ENCODE measurements at regions not wholly inside any gene's neighbourhood (a gene's known extent, or its start where the extent isn't known, plus 50 kb on each side); places are given as distances from the start of the nearest gene placed in this dataset.

DNA sequence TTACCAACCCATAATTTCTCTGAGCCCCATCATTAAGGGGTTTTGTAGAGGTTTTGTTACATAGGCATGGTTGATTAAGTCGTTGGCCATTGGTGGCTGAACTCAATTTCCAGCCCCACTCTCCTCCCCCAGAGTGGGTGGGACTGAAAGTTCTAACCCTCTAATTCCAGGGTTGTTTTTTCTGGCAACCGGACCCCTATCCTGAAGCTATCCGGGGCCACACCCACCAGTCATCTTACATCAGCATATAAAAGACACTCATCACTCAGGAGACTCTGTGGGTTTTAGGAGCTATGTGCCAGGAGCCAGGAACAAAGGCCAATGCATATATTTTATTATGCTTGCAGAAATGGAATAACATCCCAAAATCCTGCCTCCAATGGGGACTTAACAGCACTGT, 186.0 kb downstream of the NXNL2 start:
- Mint-ChIP-seq H3K4me3 (no peak overlapping the region), H3K36me3 (ENCODE audit: low read depth) (no peaks in the 10 kb centered on the region), H3K4me1 (no peaks in the 10 kb centered on the region), H3K27me3 (peaks cover 3% of the 10 kb centered on the region), H3K27ac (no peak overlapping the region), H3K9me3 (no peaks in the 10 kb centered on the region)
- POLR2A ChIA-PET: no interaction called here
- CTCF ChIA-PET: no interaction called here
- DNase-seq: no peak

DNA sequence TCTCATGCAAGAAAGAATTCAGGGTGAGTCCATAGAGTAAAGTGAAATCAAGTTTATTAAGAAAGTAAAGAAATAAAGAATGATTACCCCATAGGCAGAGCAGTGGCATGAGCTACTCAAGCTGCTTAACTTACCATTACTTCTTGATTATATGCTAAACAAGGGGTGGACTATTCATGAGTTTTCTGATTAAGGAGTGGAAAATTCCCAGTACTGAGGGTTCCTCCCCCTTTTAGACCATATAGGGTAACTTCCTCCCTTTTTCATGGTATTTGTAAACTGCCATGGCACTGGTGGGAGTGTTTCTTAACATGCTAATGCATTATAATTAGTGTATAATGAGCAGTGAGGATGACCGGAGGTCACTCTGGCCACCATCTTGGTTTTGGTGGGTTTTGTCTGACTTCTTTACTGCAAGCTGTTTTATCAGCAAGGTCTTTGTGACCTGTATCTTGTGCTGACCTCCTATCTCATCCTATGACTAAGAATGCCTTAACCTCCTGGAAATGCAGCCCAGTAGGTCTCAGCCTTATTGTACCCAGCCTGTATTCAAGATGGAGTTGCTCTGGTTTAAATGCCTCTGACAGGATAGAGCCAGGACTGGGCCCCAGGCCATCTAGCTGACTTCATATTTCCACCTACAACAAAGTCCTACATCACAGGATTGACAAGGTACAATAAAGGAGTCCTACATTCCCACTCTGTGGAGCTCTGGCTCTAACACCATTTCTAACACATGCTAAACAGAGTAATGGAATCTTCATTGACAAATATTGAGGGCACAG, 186.7 kb downstream of the NXNL2 start:
- ChIA-PET CTCF (no interaction called here), POLR2A (no interaction called here)
- Mint-ChIP-seq H3K27ac (no peak overlapping the region), H3K4me3 (no peak overlapping the region), H3K36me3 (ENCODE audit: low read depth) (no peaks in the 10 kb centered on the region), H3K4me1 (no peaks in the 10 kb centered on the region), H3K9me3 (no peaks in the 10 kb centered on the region), H3K27me3 (peaks cover 3% of the 10 kb centered on the region)
- DNase-seq: no peak

DNA sequence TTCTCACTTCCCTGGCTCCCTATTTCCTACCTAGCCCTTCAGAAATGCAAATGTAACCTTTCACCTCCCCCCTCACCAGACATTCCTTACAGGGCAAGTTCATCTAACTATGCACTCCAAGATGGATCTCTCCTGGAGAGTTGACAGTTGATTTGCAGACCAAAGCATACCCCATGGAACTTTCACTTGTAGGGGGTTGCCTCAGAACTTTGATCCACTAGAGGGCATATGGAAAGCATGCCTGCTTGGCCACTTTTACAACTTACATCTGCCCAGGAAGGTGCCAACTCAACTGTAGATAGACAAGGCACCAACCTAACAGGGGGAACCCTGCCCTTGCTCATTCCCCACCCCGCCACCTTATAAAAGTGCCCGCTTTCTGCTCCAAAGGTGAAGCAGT, 187.8 kb downstream of the NXNL2 start:
- Mint-ChIP-seq H3K4me1 (no peaks in the 10 kb centered on the region), H3K4me3 (no peak overlapping the region), H3K27me3 (peaks cover 3% of the 10 kb centered on the region), H3K36me3 (ENCODE audit: low read depth) (no peaks in the 10 kb centered on the region), H3K27ac (no peak overlapping the region), H3K9me3 (no peaks in the 10 kb centered on the region)
- DNase-seq: no peak
- CTCF ChIA-PET: no interaction called here
- POLR2A ChIA-PET: no interaction called here

DNA sequence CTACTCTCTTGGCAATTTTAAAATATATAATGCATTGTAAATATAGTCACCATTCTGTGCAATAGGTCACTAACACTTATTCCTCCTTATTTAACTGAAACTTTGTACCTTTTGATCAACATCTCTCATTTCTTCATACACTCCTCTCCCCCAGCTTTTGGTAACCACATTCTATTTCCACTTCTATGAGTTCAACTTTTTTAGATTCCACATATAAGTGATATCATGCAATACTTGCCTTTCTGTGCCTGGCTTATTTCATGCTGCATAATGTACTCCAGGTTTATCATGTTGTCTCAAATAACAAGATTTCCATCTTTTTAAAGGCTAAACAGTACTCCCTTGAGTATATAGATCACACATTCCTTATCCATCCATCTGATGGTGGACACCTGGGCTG, 188.8 kb downstream of the NXNL2 start:
- ChIA-PET CTCF (no interaction called here), POLR2A (no interaction called here)
- Mint-ChIP-seq H3K4me3 (no peak overlapping the region), H3K27me3 (peaks cover 3% of the 10 kb centered on the region), H3K4me1 (no peaks in the 10 kb centered on the region), H3K36me3 (ENCODE audit: low read depth) (no peaks in the 10 kb centered on the region), H3K9me3 (no peaks in the 10 kb centered on the region), H3K27ac (no peak overlapping the region)
- no peak for DNase-seq

DNA sequence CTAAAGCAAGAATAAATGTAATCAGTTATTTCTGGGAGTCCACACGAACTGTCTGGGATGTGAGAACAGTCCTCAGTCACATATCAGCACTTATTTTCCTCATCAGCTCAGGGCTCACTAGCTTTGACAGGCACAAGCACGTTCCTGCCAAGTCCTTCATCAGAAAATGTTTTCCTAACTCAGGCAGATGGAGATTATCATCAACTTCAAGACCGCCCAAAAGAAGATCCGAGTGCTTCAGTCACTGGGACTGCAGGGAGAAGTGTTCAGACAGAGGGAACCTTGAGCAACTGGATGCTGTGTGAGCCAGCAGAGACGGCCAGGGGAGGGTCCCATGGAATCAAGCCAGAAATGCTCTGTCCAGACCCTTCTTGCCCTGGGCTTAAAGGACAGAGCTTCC, 189.4 kb downstream of the NXNL2 start:
- Mint-ChIP-seq H3K27me3 (peaks cover 3% of the 10 kb centered on the region), H3K27ac (no peak overlapping the region), H3K4me1 (no peaks in the 10 kb centered on the region), H3K4me3 (no peak overlapping the region), H3K9me3 (no peaks in the 10 kb centered on the region), H3K36me3 (ENCODE audit: low read depth) (no peaks in the 10 kb centered on the region)
- ChIA-PET CTCF (no interaction called here), POLR2A (no interaction called here)
- no peak for DNase-seq

DNA sequence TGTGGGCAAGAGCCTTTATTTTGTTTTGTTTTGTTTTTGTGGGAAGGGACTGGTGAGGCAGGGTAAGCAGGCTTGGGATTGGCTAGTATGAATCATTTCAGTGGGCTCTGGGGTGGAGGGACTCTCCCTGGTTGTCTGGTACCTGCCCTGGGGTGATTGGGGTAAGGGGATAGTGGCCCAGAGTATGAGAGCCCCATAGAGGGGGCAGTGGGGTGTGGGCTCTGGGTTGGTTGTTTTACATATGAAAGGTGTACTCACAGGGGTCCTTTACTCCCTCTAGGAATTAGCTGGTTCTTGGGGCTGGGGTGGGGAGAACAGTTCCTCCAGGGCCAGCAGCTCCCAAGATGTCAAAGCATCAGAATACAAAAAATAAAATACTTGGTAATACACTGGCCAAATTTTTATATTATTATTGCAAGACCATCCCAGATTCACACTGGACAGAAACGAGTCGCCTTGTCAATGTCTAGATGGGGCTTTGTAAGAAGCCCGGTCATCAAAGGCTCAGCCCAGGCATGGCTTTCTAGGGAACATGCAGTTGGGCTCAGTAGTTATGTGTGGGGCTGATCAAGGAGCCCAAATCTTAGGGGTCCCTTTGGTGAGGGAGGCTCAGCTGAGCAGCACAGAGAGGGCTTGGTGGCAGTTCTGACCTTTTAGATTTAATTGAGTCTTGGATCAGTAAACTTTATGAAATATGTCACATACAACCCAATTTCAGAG, 190.5 kb downstream of the NXNL2 start:
- no peak for DNase-seq
- H3K9me3 Mint-ChIP-seq: no peaks in the 10 kb centered on the region
- H3K27ac Mint-ChIP-seq: no peak overlapping the region
- POLR2A ChIA-PET: no interaction called here
- no peaks in the 10 kb centered on the region for H3K36me3 Mint-ChIP-seq (ENCODE audit: low read depth)
- H3K4me1 Mint-ChIP-seq: no peaks in the 10 kb centered on the region
- peaks cover 3% of the 10 kb centered on the region for H3K27me3 Mint-ChIP-seq
- CTCF ChIA-PET: no interaction called here
- H3K4me3 Mint-ChIP-seq: no peak overlapping the region

DNA sequence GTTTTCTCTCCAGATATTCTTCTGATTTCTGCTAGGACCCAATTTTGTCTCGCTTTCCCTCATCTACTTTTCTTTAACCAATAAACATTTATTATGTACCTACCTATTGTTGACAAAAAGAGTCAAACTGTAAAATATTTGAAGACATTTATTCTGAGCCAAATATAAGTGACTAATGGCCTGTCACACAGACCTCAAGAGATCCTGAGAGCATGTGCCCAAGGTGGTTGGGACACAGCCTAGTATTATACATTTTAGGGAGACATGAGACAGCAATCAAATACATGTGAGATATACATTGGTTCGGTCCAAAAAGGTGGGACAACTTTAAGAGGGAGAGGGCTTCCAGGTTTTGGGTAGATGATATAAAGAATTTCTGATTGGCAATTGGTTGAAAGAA, 191.8 kb downstream of the NXNL2 start:
- Mint-ChIP-seq H3K27me3 (peaks cover 3% of the 10 kb centered on the region), H3K4me1 (no peaks in the 10 kb centered on the region), H3K4me3 (no peak overlapping the region), H3K27ac (no peak overlapping the region), H3K9me3 (no peaks in the 10 kb centered on the region), H3K36me3 (ENCODE audit: low read depth) (no peaks in the 10 kb centered on the region)
- CTCF ChIA-PET: no interaction called here
- POLR2A ChIA-PET: no interaction called here
- DNase-seq: no peak

DNA sequence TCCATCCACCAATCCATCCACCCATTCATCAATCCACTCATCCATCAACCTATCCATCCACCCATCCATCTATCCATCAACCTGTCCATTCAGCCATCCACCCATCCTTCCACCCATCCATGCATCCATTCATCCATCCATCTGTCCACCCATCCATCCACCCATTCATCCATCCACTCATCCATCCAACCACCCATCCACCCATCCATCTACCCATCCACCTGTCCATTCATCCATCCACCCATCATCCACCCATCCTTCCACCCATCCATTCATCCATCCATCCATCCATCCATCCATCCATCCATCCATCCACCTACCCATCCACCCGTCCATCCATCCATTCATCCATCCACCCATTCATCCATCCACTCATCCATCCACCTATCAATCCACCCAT, 195.8 kb downstream of the NXNL2 start:
- no peak overlapping the region for H3K4me3 Mint-ChIP-seq
- no peaks in the 10 kb centered on the region for H3K4me1 Mint-ChIP-seq
- no peak for DNase-seq
- H3K9me3 Mint-ChIP-seq: no peaks in the 10 kb centered on the region
- H3K36me3 Mint-ChIP-seq (ENCODE audit: low read depth): no peaks in the 10 kb centered on the region
- CTCF ChIA-PET: no interaction called here
- POLR2A ChIA-PET: no interaction called here
- H3K27ac Mint-ChIP-seq: no peak overlapping the region
- H3K27me3 Mint-ChIP-seq: no peaks in the 10 kb centered on the region

DNA sequence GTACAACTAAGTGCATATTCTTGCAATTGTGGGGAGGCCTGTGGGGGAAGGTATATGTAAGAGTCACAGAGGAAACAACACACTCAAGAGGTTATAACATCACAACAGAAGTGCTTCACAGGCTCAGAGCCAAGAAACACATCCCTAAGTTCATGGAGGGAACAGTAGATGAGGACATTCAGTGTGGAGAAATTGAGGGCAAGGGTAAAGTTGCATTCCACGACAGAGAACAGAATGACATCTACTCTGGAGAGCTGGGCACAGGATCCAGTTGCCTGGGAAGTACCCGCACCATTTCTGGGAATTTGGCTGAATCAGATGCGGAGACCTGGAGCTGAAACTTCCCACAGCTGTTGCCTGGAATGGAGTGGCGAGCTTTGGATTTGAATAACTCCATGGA, 197.2 kb downstream of the NXNL2 start:
- H3K27me3 Mint-ChIP-seq: peaks cover 3% of the 10 kb centered on the region
- no peak for DNase-seq
- ChIA-PET POLR2A (no interaction called here), CTCF (no interaction called here)
- no peaks in the 10 kb centered on the region for H3K36me3 Mint-ChIP-seq (ENCODE audit: low read depth)
- no peak overlapping the region for H3K4me3 Mint-ChIP-seq
- no peaks in the 10 kb centered on the region for H3K9me3 Mint-ChIP-seq
- no peaks in the 10 kb centered on the region for H3K4me1 Mint-ChIP-seq
- H3K27ac Mint-ChIP-seq: no peak overlapping the region

DNA sequence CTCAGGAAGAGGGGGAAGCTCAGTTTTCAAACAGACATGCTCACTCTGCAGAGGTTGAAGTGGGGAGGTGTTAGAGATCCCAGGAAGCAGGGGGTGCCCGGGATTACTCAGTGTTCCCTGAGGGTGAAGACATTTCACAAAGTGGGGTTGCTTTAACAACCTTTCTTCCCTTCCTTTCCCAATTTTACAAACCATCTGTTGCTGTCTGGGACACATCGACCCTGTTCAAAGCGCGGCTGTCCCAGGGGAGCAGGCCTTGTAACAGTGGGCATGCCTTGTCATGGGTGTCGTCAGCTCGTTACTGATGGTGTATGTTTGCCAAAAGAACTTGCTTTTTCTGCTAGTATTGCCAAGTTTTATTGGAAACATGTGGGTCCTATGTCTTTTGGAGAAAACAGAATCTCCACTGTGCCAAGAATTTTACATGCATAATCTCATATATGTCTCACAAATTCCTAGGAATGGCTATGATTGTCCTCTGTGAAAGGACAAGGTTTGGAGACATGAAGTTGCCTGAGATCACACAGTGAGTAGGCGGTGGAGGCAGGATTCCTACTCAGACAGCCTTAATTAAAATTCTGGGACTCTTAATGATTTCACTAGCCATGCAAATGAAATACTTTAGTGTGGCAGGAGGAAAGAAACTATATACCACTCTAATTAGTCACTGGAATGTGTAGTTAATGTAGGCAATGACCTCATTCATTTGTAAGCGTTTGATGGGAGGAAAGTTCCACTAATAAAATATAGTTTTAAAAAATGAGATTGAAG, 198.9 kb downstream of the NXNL2 start:
- Mint-ChIP-seq H3K4me3 (no peak overlapping the region), H3K27me3 (peaks cover 3% of the 10 kb centered on the region), H3K4me1 (no peaks in the 10 kb centered on the region), H3K27ac (no peak overlapping the region), H3K9me3 (no peaks in the 10 kb centered on the region), H3K36me3 (ENCODE audit: low read depth) (no peaks in the 10 kb centered on the region)
- ChIA-PET CTCF (no interaction called here), POLR2A (no interaction called here)
- DNase-seq: no peak

DNA sequence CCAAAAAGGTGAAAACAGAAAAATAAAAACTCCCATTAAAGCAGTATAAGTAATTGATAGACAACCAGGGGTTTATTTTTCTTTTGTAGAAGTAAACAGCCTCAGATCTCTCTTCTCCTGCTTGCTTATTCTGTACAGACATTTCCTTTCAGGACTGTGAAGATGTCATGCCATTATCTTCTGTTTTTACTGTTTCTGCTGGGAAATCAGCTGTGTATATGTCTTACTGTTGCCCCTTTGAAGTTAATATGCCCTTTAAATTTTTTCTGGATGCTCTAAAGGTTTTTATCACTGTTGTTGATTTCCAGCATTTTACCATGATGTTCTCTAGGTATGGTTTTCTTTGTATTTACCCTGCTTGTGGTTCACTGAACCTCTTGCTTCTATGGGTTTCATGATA, 199.5 kb downstream of the NXNL2 start:
- Mint-ChIP-seq H3K36me3 (ENCODE audit: low read depth) (no peaks in the 10 kb centered on the region), H3K4me3 (no peak overlapping the region), H3K27ac (no peak overlapping the region), H3K27me3 (peaks cover 5% of the 10 kb centered on the region), H3K4me1 (no peaks in the 10 kb centered on the region), H3K9me3 (no peaks in the 10 kb centered on the region)
- ChIA-PET CTCF (no interaction called here), POLR2A (no interaction called here)
- DNase-seq: no peak

DNA sequence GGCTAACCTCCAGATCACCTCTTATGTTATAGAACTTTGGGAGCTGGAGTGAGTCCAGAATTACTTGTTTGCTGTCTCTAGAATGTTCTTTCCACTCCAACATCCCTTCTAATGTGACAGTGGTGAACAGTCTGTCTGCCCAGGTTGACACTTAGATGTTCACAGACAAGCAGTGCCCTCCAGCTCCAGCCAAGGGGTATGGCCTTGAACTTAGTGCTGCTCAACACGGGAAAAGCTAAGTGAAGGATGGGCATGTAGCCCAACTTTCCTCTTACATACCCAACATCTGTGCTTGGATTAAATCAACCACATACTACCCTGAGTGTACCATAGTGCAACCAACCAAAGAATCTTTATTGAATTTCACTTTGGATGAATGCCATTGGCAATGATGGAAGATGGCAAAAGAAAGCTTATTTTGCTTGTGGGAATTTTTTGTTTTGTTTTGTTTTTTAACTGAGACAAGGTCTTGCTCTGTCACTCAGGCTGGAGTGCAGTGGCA, 201.2 kb downstream of the NXNL2 start:
- no peaks in the 10 kb centered on the region for H3K4me1 Mint-ChIP-seq
- peaks cover 5% of the 10 kb centered on the region for H3K27me3 Mint-ChIP-seq
- H3K36me3 Mint-ChIP-seq (ENCODE audit: low read depth): no peaks in the 10 kb centered on the region
- DNase-seq: no peak
- POLR2A ChIA-PET: no interaction called here
- no peak overlapping the region for H3K4me3 Mint-ChIP-seq
- H3K9me3 Mint-ChIP-seq: no peaks in the 10 kb centered on the region
- CTCF ChIA-PET: interaction anchor here (0.6 kb wide), 1 partner anchor 60 kb away, joined by 3 read pairs; no protein-coding TSS in a partner anchor
- H3K27ac Mint-ChIP-seq: no peak overlapping the region

DNA sequence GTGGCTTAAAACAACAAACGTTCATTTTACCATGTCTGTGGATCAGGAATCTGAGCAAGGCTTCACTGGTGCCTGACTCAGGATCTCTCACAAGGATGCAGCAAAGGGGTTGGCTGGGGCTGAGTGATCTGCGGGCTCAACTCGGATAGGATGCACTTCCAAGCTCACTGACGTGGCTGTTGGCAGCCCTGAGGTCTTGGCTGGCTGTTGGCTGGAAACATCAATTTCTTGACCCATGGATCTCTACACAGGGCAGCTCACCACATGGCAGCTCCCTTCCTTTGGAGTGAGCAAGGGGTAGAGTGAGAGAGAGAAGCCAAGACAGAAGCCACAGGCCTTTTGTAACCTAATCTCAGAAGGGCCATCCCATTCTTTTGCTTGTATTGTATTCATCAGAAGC, 202.1 kb downstream of the NXNL2 start:
- Mint-ChIP-seq H3K27me3 (peaks cover 5% of the 10 kb centered on the region), H3K9me3 (no peaks in the 10 kb centered on the region), H3K36me3 (ENCODE audit: low read depth) (no peaks in the 10 kb centered on the region), H3K4me1 (no peaks in the 10 kb centered on the region), H3K4me3 (no peak overlapping the region), H3K27ac (no peak overlapping the region)
- ChIA-PET CTCF (interaction anchor here (0.6 kb wide), 1 partner anchor 61 kb away, joined by 3 read pairs; no protein-coding TSS in a partner anchor), POLR2A (no interaction called here)
- DNase-seq: no peak

All from activated CD4-positive, alpha-beta memory T cell treated with anti-CD3 and anti-CD28 coated beads, Interleukin-2, amount 10 ng/mL, durations not matched to agents 7 days and 5 days (primary cell).